ENCODE measurements at regions not wholly inside any gene's neighbourhood (a gene's known extent, or its start where the extent isn't known, plus 50 kb on each side); places are given as distances from the start of the nearest gene placed in this dataset.

GRCh38 chr20:43842126-43843020 lies 72.3 kb upstream of the TOX2 start:
- H3K9me3 Mint-ChIP-seq: no peaks in the 10 kb centered on the region
- peaks cover 18% of the 10 kb centered on the region for H3K27me3 Mint-ChIP-seq
- no peak for ATAC-seq
- H3K4me1 Mint-ChIP-seq: peaks cover 62% of the 10 kb centered on the region
- H3K4me3 Mint-ChIP-seq: no peak overlapping the region
- DNase-seq: no peak
- no peak overlapping the region for H3K27ac Mint-ChIP-seq

DNA sequence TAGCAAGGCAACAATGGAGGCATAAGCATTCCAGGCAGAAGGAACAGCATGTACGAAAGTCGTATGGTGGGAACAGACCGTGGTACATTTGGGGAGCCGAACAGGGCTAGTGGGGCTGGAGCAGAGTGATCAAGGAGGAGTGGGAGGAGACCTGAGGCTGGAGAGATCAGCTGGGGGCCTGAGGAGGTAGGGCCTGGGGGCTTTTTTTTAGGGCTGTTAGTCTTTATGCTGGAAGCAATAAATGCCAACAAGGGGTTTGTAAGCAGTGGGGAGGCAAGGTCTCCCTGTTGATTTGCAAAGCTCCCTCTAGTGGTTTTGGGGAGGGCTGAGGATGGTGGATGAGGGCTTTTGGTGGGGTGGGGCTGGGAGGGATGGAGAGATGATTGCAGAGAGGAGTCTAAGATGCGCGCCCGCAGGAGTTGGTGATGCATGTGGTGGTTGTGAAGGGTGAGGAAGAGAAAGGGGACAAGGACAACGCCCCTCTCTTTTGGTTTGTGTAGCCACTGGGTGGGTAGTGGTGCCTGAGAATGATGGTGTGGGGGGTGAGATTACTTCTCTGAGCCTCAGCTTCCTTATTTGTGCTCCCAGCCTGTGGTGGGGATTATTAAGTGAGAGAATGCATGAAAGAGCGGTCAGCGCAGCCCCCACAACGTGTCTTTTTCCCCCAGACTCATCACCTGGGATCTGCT lies 74.1 kb upstream of the TOX2 start:
- DNase-seq (peak; percentile 40 to 56), ATAC-seq (peak; percentile 51)
- Mint-ChIP-seq H3K27me3 (peaks cover 18% of the 10 kb centered on the region), H3K4me3 (peak overlapping the region; percentile 61 to 65), H3K9me3 (no peaks in the 10 kb centered on the region), H3K27ac (peak overlapping the region; percentile 54 to 79), H3K4me1 (peaks cover 53% of the 10 kb centered on the region)

GRCh38 chr20:43839793-43840199 lies 74.9 kb upstream of the TOX2 start:
- Mint-ChIP-seq H3K9me3 (no peaks in the 10 kb centered on the region), H3K27ac (peak overlapping the region; percentile 54 to 79), H3K4me1 (peaks cover 46% of the 10 kb centered on the region), H3K27me3 (peaks cover 20% of the 10 kb centered on the region), H3K4me3 (peak overlapping the region; percentile 61 to 65)
- ATAC-seq: peak; percentile 83
- peak; percentile 21 to 64 for DNase-seq

DNA sequence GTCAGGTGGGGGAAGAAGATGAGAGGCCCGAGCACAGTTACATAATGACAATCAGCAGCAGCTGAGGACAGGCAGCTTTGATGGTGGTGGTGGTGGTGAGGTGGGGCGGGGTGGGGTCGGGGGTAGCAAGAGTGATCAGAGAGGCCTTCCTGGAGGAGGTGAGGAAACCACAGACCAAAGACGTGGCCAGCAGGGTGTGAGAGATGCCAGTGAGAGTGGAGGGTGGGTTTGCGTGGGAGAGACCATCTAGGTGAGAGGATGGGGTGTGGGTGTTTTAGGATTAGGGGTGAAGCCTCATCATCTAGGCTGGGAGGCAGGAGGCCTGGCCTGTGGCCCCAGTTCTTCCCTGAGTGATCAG lies 76.0 kb upstream of the TOX2 start:
- H3K9me3 Mint-ChIP-seq: no peaks in the 10 kb centered on the region
- H3K4me3 Mint-ChIP-seq: peak overlapping the region; percentile 11 to 61
- peaks cover 39% of the 10 kb centered on the region for H3K4me1 Mint-ChIP-seq
- ATAC-seq (peak; percentile 72), DNase-seq (peak; percentile 57 to 77)
- peak overlapping the region in 1 of 2 donors; percentile 83 for H3K27ac Mint-ChIP-seq
- peaks cover 25% of the 10 kb centered on the region for H3K27me3 Mint-ChIP-seq

DNA sequence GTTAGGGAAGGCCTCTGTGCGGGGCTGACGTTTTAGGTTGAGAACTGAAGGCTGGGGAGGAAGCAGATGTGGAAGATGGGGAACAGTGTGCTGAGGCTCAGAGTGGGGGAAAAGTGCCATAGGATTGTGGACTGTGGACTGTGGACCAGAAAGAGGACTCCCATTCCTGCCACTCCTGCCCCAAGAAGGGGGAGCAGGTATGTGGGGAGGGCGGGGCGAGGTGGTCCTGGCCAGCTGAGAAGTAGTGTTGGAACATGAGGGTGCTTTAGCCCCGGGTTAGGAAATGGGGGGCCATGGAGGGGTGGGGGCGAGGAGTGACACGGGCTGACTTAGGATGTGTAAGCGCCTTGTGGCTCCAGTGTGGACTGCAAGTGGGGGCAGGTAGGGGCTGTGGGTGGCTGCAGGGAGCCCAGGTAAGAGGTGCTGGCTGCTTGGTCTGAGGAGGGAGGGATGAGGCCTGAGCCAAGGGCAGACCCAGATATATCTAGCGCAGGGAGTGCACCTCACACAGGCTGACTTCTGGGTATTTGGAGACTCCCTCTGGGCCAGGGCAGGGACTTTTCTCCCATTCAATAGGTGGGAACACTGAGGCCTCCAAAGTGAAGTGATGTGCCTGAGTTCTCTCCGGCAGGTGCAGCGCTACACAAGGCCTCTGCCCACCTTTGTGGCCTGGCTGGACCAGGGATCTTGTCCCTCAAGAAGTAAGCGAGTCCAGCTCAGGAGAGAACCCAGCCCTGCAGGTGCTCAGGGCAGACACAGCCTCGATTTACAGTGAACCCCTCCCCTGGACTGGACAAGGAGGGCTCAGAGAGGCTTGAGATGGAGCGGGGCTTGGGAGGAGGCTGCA lies 76.6 kb upstream of the TOX2 start:
- ATAC-seq (no peak), DNase-seq (no peak)
- H3K27me3 Mint-ChIP-seq: peaks cover 25% of the 10 kb centered on the region
- H3K27ac Mint-ChIP-seq: peak overlapping the region; percentile 77 to 83
- peak overlapping the region; percentile 11 to 61 for H3K4me3 Mint-ChIP-seq
- no peaks in the 10 kb centered on the region for H3K9me3 Mint-ChIP-seq
- H3K4me1 Mint-ChIP-seq: peaks cover 39% of the 10 kb centered on the region

DNA sequence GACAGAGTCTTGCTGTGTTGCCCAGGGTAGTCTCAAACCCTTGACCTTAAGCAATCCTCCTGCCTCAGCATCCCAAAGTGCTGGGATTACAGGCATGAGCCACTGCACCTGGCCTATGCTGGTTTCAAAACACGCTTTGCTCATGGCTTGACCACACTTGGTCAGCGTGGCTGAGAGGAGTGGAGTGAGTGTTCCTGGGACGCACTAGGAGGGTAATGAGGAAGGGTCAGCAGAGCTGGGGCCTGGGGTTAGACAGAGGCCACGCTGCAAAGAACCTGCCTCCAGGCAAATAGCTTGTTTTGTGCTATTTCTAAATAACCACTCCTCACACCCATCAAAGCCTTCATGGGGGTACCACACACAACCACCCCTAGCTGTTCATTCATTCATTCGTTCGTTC lies 77.9 kb upstream of the TOX2 start:
- H3K4me1 Mint-ChIP-seq: peaks cover 39% of the 10 kb centered on the region
- no peak for DNase-seq

GRCh38 chr20:43835944-43836508 lies 78.6 kb upstream of the TOX2 start:
- ATAC-seq (no peak), DNase-seq (no peak)
- H3K27me3 Mint-ChIP-seq: peaks cover 29% of the 10 kb centered on the region
- peaks cover under 1% of the 10 kb centered on the region in 2 donors for H3K9me3 Mint-ChIP-seq
- H3K4me3 Mint-ChIP-seq: no peak overlapping the region
- H3K27ac Mint-ChIP-seq: peak overlapping the region in 1 of 2 donors; percentile 8
- H3K4me1 Mint-ChIP-seq: peaks cover 39% of the 10 kb centered on the region

More for the DNA sequence above, 77.9 kb upstream of the TOX2 start:
- Mint-ChIP-seq H3K27me3 (peaks cover 33% of the 10 kb centered on the region), H3K9me3 (no peaks in the 10 kb centered on the region), H3K27ac (no peak overlapping the region), H3K4me3 (no peak overlapping the region)
- no peak for ATAC-seq

DNA sequence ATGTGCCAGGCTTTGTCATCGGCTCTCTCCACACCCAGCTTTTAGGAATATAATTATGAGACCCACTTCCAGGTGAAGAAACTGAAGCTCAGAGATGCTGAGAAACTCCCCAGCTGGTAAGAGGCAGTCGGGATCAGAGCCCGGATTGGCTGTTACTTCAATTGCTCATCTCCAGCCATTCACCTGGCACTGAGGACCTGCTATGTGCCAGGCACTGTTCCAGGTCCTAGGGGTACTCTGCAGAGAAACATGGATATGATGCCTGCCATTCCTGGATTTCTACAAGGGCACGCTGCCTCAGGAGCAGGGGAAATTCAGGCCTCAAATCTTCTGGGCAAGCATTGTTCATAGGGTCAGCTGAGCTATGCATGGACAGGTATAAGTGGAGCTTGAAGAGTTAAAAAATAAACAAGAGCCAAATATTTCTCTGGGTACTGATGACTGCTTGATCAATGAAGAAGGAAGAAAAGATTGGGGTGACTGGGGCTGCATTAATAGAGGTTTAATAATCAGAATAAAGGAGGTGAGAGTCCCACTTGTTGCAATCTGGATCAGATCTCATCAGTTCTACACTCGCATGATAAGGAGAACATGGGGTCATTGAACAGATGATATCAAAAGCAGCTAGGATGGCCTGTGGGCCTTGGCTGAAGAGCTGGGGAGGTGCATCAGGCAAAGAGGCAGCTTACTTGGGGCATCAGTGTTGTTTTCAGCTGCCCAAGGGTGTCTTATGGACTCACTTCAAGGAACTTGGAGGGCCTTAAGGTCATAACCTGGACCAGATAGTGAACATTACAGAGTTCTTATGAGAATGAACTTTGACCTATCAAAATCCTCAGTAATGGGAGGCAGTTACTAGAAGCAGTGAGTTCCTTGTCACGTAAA lies 80.9 kb upstream of the TOX2 start:
- DNase-seq (no peak), ATAC-seq (no peak)
- Mint-ChIP-seq H3K9me3 (peaks cover 7 to 11% of the 10 kb centered on the region in 2 donors), H3K27ac (no peak overlapping the region), H3K4me3 (no peak overlapping the region), H3K4me1 (peaks cover 17% of the 10 kb centered on the region), H3K27me3 (peaks cover 33% of the 10 kb centered on the region)

DNA sequence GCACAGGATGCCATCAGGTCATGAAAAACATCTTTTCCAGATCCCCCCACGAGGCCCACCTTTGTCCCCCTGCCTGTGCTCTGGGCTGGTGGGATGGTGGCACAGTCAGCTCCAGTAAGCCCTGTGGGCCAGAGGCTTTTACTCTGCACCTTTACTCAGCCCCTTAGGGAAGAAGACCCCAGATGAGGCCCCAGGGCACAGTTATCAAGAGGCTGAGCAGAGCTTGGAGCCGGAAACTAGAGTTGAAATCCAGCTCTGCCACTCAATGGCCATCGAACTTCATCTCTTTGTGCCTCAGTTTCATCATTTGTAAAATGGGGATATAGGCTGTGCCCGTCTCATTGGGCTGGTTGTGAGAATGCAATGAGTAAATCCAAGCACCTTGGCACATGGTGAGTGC lies 81.7 kb upstream of the TOX2 start:
- no peak overlapping the region for H3K27ac Mint-ChIP-seq
- ATAC-seq: no peak
- H3K27me3 Mint-ChIP-seq: peaks cover 41% of the 10 kb centered on the region

DNA sequence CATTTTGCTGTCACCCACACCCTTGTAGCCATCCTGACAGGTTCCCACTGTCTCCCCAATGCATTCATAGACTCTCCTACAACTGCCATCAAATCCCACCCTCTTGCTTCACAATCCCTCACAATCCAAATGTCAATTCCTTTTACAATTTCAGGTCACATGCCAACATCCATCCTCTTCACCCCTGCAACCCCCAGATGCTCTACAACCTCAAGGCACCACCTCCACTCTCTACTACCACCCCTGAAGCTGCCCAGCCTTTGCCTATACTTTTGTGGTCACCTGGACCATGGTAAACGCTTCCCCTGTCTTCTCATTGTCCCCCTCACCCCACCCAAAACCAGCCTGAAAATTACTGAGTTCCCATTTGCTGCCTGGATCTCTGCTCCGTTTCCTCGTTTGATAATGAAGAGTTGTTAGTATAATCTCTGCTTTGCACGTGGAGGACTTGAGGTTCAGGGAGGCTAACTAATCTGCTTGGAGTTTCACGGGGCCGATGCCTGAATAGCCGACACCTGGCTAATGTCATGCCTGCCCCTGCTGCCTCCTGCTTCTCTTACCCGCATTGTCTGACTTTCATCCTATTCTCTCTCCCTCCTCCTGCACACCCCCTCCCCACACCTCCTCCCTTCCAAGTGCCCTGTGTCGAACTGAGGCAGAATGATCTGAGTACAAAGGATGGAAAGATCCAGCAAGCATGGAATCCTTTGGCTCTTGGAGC lies 82.4 kb upstream of the TOX2 start:
- Mint-ChIP-seq H3K27ac (no peak overlapping the region), H3K27me3 (peaks cover 42% of the 10 kb centered on the region), H3K4me3 (no peak overlapping the region), H3K4me1 (peaks cover 2% of the 10 kb centered on the region), H3K9me3 (peaks cover 7 to 11% of the 10 kb centered on the region in 2 donors)
- DNase-seq: no peak
- ATAC-seq: no peak

More for the DNA sequence above, 81.7 kb upstream of the TOX2 start:
- Mint-ChIP-seq H3K9me3 (peaks cover 7 to 11% of the 10 kb centered on the region in 2 donors), H3K4me1 (peaks cover 9% of the 10 kb centered on the region), H3K4me3 (no peak overlapping the region)
- no peak for DNase-seq

DNA sequence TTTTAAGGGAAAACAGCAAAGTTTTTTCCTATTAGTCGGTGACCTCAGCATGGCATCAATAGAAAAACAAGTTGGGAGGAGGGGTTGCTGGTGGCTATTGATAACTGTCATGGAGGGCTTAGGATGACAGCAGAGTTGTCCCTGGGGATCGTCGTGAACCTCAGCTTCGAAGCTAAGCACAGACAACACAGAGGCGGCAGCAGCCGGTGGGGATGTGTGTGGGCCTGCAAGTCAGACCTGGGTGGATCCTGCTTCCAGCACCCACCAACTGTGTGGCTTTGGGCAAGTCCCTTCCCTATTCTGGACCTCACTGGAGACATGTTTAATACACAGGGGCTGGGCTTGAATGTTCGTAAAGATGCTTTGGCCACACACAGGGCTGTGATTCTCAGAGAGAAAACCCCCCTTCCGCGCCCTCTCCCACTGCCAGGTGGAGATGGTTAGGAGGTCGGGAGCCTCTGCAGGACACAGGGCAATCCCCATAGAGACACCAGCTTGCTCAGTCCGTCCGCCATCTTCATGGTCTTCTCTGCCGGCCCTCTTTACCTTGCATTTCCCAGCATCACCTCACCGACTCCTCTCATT lies 83.1 kb upstream of the TOX2 start:
- ATAC-seq (no peak), DNase-seq (no peak)
- Mint-ChIP-seq H3K4me3 (no peak overlapping the region), H3K27ac (no peak overlapping the region), H3K4me1 (no peaks in the 10 kb centered on the region), H3K9me3 (peaks cover 7 to 11% of the 10 kb centered on the region in 2 donors), H3K27me3 (peaks cover 42% of the 10 kb centered on the region)

DNA sequence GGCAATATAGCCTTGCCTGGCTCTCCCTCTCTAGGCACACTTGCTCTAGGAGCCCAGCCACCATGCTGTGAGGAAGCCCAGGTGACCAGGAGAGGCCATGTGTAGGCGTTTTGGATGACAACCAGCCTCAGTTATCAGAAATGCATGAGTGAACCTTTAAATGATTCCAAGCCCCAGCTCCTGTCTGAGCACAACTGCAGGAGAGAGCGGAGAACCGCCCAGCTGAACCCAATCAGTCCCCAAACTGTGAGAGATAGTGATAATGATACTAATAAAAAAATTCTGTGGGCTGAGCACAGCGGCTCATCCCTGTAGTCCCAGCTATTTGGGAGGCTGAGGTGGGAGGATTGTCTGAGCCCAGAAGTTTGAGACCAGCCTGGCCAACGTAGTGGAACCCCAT lies 83.8 kb upstream of the TOX2 start:
- DNase-seq: no peak
- Mint-ChIP-seq H3K4me1 (no peaks in the 10 kb centered on the region), H3K27me3 (peaks cover 44% of the 10 kb centered on the region), H3K27ac (no peak overlapping the region), H3K4me3 (no peak overlapping the region), H3K9me3 (peaks cover 7 to 11% of the 10 kb centered on the region in 2 donors)
- ATAC-seq: no peak

DNA sequence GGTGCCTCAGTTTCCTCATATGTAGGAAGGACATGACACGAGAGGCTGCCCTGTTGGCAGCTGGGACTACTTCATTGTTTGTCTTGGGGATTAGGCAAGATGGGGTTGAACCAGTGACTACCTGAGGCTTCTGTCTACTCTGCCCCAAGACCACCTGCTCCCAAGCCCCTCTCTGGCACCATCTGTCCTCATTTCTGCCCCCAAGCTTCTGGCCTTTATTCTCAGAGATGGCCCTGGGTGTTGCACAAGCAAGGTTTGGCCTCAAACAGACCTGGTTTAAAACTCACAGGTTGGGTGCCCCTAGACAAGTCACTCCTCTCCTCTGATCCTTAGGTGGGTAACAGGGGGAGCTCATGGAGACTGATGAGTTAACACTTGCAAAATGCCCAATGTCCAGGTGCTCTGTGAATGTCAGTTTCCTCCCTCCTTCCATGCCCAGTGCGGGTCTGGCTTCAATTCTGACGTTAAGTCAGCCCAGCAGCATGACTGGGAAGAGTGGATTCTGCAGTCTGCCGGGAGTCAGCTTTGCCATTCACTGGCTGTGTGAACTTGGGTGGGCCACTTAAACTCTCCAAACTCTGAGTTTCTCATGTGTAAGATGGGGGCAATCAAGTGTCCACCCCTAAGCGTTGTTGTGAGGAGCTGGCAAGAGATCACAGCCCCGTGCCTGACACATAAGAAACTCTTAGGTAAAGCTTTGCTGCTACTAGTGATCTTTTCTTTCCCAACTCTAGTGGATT lies 84.5 kb upstream of the TOX2 start:
- no peak for DNase-seq
- Mint-ChIP-seq H3K4me3 (no peak overlapping the region), H3K27me3 (peaks cover 51% of the 10 kb centered on the region), H3K4me1 (no peaks in the 10 kb centered on the region), H3K27ac (no peak overlapping the region), H3K9me3 (peaks cover 7 to 11% of the 10 kb centered on the region in 2 donors)
- ATAC-seq: no peak

Data from stimulated activated naive CD8-positive, alpha-beta T cell treated with anti-CD3 and anti-CD28 coated beads, Interleukin-15, amount 100 ng/mL, for 72 hours (primary cell).